HG02938 (cell line): ENCODE measurements at regions not wholly inside any gene's neighbourhood (a gene's known extent, or its start where the extent isn't known, plus 50 kb on each side); places are given as distances from the start of the nearest gene placed in this dataset.

Experiments used
- ATAC-seq: cut with Tn5 transposase; IDR thresholded peaks from one replicate; pipeline ENCODE4 v1.9.1; 2021; ENCODE audit warnings: mild to moderate bottlenecking, moderate library complexity; ENCODE audit not compliant: unreplicated experiment

DNA sequence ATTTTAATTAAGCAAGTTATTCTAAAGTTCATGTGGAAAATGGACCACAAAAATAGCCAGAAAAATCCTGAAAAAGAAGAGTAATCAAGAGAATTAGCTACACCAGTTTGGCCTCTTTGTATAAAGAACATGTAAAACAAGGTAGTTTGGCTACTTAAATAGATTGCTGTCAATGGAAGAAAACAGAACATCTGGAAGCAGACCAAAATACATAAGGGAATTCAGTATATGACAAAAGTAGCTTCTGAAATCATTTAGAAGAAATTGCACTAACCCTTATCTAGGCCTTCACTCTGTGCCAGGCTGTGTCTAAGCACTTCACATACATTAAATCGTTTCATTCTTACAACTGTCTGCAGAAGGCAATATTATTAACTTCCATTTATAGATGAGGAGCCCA lies 156.6 kb downstream of the PRDM6 start:
- no peak for ATAC-seq

DNA sequence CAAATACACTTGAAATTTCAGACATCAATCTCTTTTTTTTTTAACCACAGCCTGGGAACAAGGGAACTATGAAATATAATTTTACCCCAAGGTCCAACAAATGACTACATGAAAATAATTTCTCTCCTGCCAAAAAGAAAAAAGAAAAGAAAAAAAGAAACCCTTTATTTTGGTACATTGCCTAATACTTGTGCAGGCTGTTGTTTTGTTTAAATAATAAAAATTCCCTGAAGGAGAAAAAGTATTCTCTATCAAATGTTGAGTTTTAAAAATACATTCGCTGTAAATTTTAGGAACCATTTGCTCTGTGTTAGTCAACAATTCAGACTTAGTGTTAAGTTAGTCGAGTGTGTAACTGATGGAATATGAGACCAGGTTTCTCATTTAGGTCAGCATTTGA lies 155.4 kb downstream of the PRDM6 start:
- ATAC-seq: no peak
